GM10266 (cell line): ENCODE measurements at regions not wholly inside any gene's neighbourhood (a gene's known extent, or its start where the extent isn't known, plus 50 kb on each side); places are given as distances from the start of the nearest gene placed in this dataset.

Experiments
- DNase-seq: peaks from one replicate; pipeline ENCODE4 v3.0.0; 2012; ENCODE audit errors: extremely low spot score
- CTCF ChIP-seq: IDR thresholded peaks from 2 replicates; pipeline ENCODE4 v1.5.1; 2012; ENCODE audit warnings: mild to moderate bottlenecking, low read depth; ENCODE audit not compliant: control insufficient read depth, insufficient read depth; ENCODE audit errors: missing control alignments

GRCh38 chr20:50378170-50379000, 131.8 kb upstream of the PTPN1 start:
- no peak for TF ChIP-seq CTCF
- DNase-seq: no peak

GRCh38 chr20:50379049-50379990, 130.9 kb upstream of the PTPN1 start:
- no peak for DNase-seq
- TF ChIP-seq CTCF: no peak

- DNase-seq: no peak
Measured at GRCh38 chr20:50379991-50380696, 130.0 kb upstream of the PTPN1 start.

GRCh38 chr20:50380697-50381040, 129.5 kb upstream of the PTPN1 start:
- no peak for DNase-seq
- peak; percentile 10 for TF ChIP-seq CTCF

More at GRCh38 chr20:50379991-50380696, 130.0 kb upstream of the PTPN1 start:
- no peak for TF ChIP-seq CTCF

- DNase-seq: no peak
- no peak for TF ChIP-seq CTCF
Measured at GRCh38 chr20:50381075-50381732, 129.0 kb upstream of the PTPN1 start.

GRCh38 chr20:50381771-50382593, 128.2 kb upstream of the PTPN1 start:
- DNase-seq: peak; percentile 30
- TF ChIP-seq CTCF: no peak
